Calu3 (cell line): ENCODE measurements at regions not wholly inside any gene's neighbourhood (a gene's known extent, or its start where the extent isn't known, plus 50 kb on each side); places are given as distances from the start of the nearest gene placed in this dataset.

Source experiments
- BruUV-seq: library from RNA; stranded (reverse); fragments of 400-500 nt; replicated peaks from 2 replicates; lab custom pipeline; 2021; lab: Mats Ljungman, UMichigan
- CTCF ChIA-PET: fragments of 300-600 bp; sonication (Branson Sonifier 250); formaldehyde crosslinking; loops from one replicate; lab custom pipeline; 2022; ENCODE audit warnings: antibody characterized with exemption; lab: Charles Lee
- DNase-seq: peaks from one replicate; pipeline ENCODE4 v3.0.0; 2022
- H3K27ac Mint-ChIP-seq: one replicate; pipeline ENCODE4 v1.8.0; 2022; ENCODE audit warnings: mixed read lengths; ENCODE audit not compliant: unreplicated experiment
- H3K27me3 Mint-ChIP-seq: one replicate; pipeline ENCODE4 v1.8.0; 2022; ENCODE audit warnings: mixed read lengths; ENCODE audit not compliant: unreplicated experiment
- H3K36me3 Mint-ChIP-seq: one replicate; pipeline ENCODE4 v1.8.0; 2022; ENCODE audit warnings: mild to moderate bottlenecking, moderate library complexity, mixed read lengths; ENCODE audit not compliant: insufficient read depth, unreplicated experiment
- H3K4me1 Mint-ChIP-seq: one replicate; pipeline ENCODE4 v1.8.0; 2022; ENCODE audit warnings: mild to moderate bottlenecking, low read depth, mixed read lengths; ENCODE audit not compliant: unreplicated experiment
- H3K4me3 Mint-ChIP-seq: one replicate; pipeline ENCODE4 v1.8.0; 2022; ENCODE audit warnings: mild to moderate bottlenecking, low read depth, moderate library complexity, mixed read lengths; ENCODE audit not compliant: unreplicated experiment
- H3K9me3 Mint-ChIP-seq: one replicate; pipeline ENCODE4 v1.8.0; 2022; ENCODE audit warnings: low read depth, mixed read lengths; ENCODE audit not compliant: unreplicated experiment
- CTCF ChIP-seq: fragments of 200-600 bp; IDR thresholded peaks from one replicate; pipeline ENCODE4 v1.8.0; 2022; ENCODE audit warnings: antibody characterized with exemption; ENCODE audit not compliant: unreplicated experiment
- intact Hi-C: fragments of 100-400 bp; cut with micrococcal nuclease; formaldehyde crosslinking; loops from one replicate; pipeline ENCODE4 v1.10.0; 2022; ENCODE audit not compliant: unreplicated experiment

- CTCF ChIA-PET: interaction anchor here (0.6 kb wide), 2 partner anchors 10 to 63 kb away, joined by 3 to 5 read pairs; no protein-coding TSS in a partner anchor
- TF ChIP-seq CTCF: no peak
- Mint-ChIP-seq H3K4me1 (peaks cover 34% of the 10 kb centered on the region), H3K4me3 (no peak overlapping the region), H3K9me3 (no peaks in the 10 kb centered on the region), H3K36me3 (no peaks in the 10 kb centered on the region), H3K27me3 (peaks cover 14% of the 10 kb centered on the region), H3K27ac (no peak overlapping the region)
- BruUV-seq: no TSS peak
- intact Hi-C loops: no loop called here
- DNase-seq: no peak
Measured at GRCh38 chr9:129272348-129273025, 94.4 kb upstream of the IER5L start.

- intact Hi-C loops: no loop called here
- Mint-ChIP-seq H3K27ac (no peak overlapping the region), H3K4me3 (no peak overlapping the region), H3K27me3 (peaks cover 11% of the 10 kb centered on the region), H3K36me3 (no peaks in the 10 kb centered on the region), H3K4me1 (peaks cover 20% of the 10 kb centered on the region), H3K9me3 (no peaks in the 10 kb centered on the region)
- BruUV-seq: no TSS peak
- CTCF ChIA-PET: no interaction called here
- no peak for TF ChIP-seq CTCF
- no peak for DNase-seq
Measured at GRCh38 chr9:129270903-129271431, 92.9 kb upstream of the IER5L start.

- no peaks in the 10 kb centered on the region for H3K9me3 Mint-ChIP-seq
- H3K27me3 Mint-ChIP-seq: peaks cover 3% of the 10 kb centered on the region
- peaks cover 12% of the 10 kb centered on the region for H3K4me1 Mint-ChIP-seq
- no peak for TF ChIP-seq CTCF
- H3K27ac Mint-ChIP-seq: no peak overlapping the region
- no TSS peak for BruUV-seq
- no peak overlapping the region for H3K4me3 Mint-ChIP-seq
- H3K36me3 Mint-ChIP-seq: no peaks in the 10 kb centered on the region
- CTCF ChIA-PET: no interaction called here
- no peak for DNase-seq
- intact Hi-C loops: no loop called here
Measured at GRCh38 chr9:129270205-129270604, 92.1 kb upstream of the IER5L start.

GRCh38 chr9:129267141-129267540, 89.1 kb upstream of the IER5L start:
- no TSS peak for BruUV-seq
- Mint-ChIP-seq H3K4me1 (peaks cover 11% of the 10 kb centered on the region), H3K27ac (no peak overlapping the region), H3K36me3 (no peaks in the 10 kb centered on the region), H3K4me3 (no peak overlapping the region), H3K9me3 (no peaks in the 10 kb centered on the region), H3K27me3 (no peaks in the 10 kb centered on the region)
- CTCF ChIA-PET: no interaction called here
- no peak for TF ChIP-seq CTCF
- no peak for DNase-seq
- intact Hi-C loops: no loop called here
